Sigmoid colon (tissue), 6 donors: ENCODE measurements at regions not wholly inside any gene's neighbourhood (a gene's known extent, or its start where the extent isn't known, plus 50 kb on each side); places are given as distances from the start of the nearest gene placed in this dataset.

Experiments
- DNase-seq: peaks from one replicate; pipeline ENCODE4 v3.0.0-alpha.2; 2019
- H3K27ac ChIP-seq, 4 donors: fragments of 200-600 bp; sonication (generic); one replicate each; pipeline ENCODE4 v1.5.1; 2016 to 2019; ENCODE audit warnings: mild to moderate bottlenecking in 1 of 4
- H3K27me3 ChIP-seq, 3 donors: fragments of 200-600 bp; sonication (generic); one replicate each; pipeline ENCODE4 v1.5.1; 2019; ENCODE audit warnings: mild to moderate bottlenecking in 1 of 3
- H3K36me3 ChIP-seq, 4 donors: fragments of 200-600 bp; sonication (generic); one replicate each; pipeline ENCODE4 v1.5.1; 2016 to 2019
- H3K4me1 ChIP-seq, 4 donors: fragments of 200-600 bp; sonication (generic); one replicate each; pipeline ENCODE4 v1.5.1; 2017 to 2019
- H3K4me3 ChIP-seq, 4 donors: fragments of 200-600 bp; sonication (generic); one replicate each; pipeline ENCODE4 v1.5.1; 2017 to 2019; ENCODE audit warnings: mild to moderate bottlenecking in 2 of 4, moderate library complexity in 1 of 4
- H3K9me3 ChIP-seq, 4 donors: fragments of 200-600 bp in 3 of 4; sonication (generic) in 3 of 4; one replicate each; pipeline versions ENCODE4 v1.5.1 to v1.6.1; 2013 to 2019
- EP300 ChIP-seq, 4 donors: sonication (generic); formaldehyde crosslinking; IDR thresholded peaks; one replicate each; pipeline ENCODE4 v1.6.1; 2017; ENCODE audit warnings: antibody characterized with exemption in 4 of 4
- POLR2A ChIP-seq, 2 donors: fragments of 450-650 bp; IDR thresholded peaks; one replicate each; pipeline ENCODE4 v1.6.1; 2016; ENCODE audit warnings: antibody characterized with exemption in 2 of 2, mild to moderate bottlenecking in 2 of 2, moderate library complexity in 2 of 2
- POLR2AphosphoS5 ChIP-seq, 4 donors: sonication (generic); formaldehyde crosslinking; IDR thresholded peaks; one replicate each; pipeline ENCODE4 v1.6.1; 2017; ENCODE audit warnings: antibody characterized with exemption in 4 of 4
- WGBS, 2 donors: extraction: QIAGEN DNeasy Blood & Tissue Kit; methylation state at CpG; one replicate each; pipeline ENCODE4 v1.1.7; 2013; 5-methylcytosine and 5-hydroxymethylcytosine counted together
- intact Hi-C: fragments of 100-400 bp; cut with DNase I; formaldehyde crosslinking; loops from one replicate; pipeline ENCODE4 v1.15.1; 2023
- TF ChIP-seq, protein P1 (sequence below), 4 experiments: fragments of 450-650 bp in 3 of 4; fragments of 200-600 bp in 1 of 4; IDR thresholded peaks; one replicate each; pipeline ENCODE4 v1.5.1; 2016 to 2019; ENCODE audit warnings: antibody characterized with exemption in 4 of 4, mild to moderate bottlenecking in 3 of 4, moderate library complexity in 2 of 4
- donor health status: healthy with polysubstance abuse.
- donor health status: healthy.

- TF ChIP-seq, protein P1, sequence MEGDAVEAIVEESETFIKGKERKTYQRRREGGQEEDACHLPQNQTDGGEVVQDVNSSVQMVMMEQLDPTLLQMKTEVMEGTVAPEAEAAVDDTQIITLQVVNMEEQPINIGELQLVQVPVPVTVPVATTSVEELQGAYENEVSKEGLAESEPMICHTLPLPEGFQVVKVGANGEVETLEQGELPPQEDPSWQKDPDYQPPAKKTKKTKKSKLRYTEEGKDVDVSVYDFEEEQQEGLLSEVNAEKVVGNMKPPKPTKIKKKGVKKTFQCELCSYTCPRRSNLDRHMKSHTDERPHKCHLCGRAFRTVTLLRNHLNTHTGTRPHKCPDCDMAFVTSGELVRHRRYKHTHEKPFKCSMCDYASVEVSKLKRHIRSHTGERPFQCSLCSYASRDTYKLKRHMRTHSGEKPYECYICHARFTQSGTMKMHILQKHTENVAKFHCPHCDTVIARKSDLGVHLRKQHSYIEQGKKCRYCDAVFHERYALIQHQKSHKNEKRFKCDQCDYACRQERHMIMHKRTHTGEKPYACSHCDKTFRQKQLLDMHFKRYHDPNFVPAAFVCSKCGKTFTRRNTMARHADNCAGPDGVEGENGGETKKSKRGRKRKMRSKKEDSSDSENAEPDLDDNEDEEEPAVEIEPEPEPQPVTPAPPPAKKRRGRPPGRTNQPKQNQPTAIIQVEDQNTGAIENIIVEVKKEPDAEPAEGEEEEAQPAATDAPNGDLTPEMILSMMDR (IDR thresholded peaks at IDR 0.05): no peak
- TF ChIP-seq EP300 (IDR thresholded peaks at IDR 0.05): no peak
- no peak for TF ChIP-seq POLR2AphosphoS5 (IDR thresholded peaks at IDR 0.05)
- no peak for TF ChIP-seq POLR2A (IDR thresholded peaks at IDR 0.05)
- no peaks in the 10 kb centered on the region for H3K4me1 ChIP-seq
- H3K36me3 ChIP-seq: no peaks in the 10 kb centered on the region
- 40 to 67% methylated on average over 2 of the region's 2 CpGs for WGBS, 2 donors
- no peaks in the 10 kb centered on the region for H3K27me3 ChIP-seq
- no peak overlapping the region for H3K4me3 ChIP-seq
- no peak for DNase-seq
- intact Hi-C loops: no loop called here
- no peak overlapping the region for H3K27ac ChIP-seq
- H3K9me3 ChIP-seq: no peaks in the 10 kb centered on the region
Observed at GRCh38 chr4:187268940-187269339, 545.3 kb upstream of the FAT1 start.

GRCh38 chr4:187270154-187270553 lies 546.5 kb upstream of the FAT1 start:
- Histone ChIP-seq H3K36me3 (no peaks in the 10 kb centered on the region), H3K27ac (no peak overlapping the region), H3K9me3 (no peaks in the 10 kb centered on the region), H3K27me3 (no peaks in the 10 kb centered on the region), H3K4me3 (no peak overlapping the region), H3K4me1 (no peaks in the 10 kb centered on the region)
- 44% methylated on average over 3 of the region's 3 CpGs for WGBS, 2 donors
- no peak for DNase-seq
- TF ChIP-seq, protein P1 (IDR thresholded peaks at IDR 0.05): no peak
- TF ChIP-seq POLR2AphosphoS5 (IDR thresholded peaks at IDR 0.05) (no peak), EP300 (IDR thresholded peaks at IDR 0.05) (no peak), POLR2A (IDR thresholded peaks at IDR 0.05) (no peak)
- intact Hi-C loops: no loop called here

DNA sequence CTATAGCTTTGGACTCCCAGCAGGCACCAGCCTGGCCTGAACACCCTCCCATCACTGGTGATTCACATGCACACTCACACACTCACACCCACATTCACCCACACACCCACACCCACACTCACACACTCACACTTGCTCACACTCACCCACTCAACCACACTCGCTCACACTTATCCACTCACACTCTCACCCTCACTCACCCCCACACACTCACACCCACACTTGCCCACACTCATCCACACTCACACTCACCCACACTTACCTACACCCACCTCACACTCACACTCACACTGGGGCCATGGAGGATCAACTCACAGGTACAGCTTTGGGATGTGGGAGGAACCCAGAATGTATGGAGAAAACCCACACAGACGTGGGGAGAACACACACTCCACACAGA lies 548.2 kb upstream of the FAT1 start:
- Histone ChIP-seq H3K9me3 (no peaks in the 10 kb centered on the region), H3K36me3 (no peaks in the 10 kb centered on the region), H3K4me1 (no peaks in the 10 kb centered on the region), H3K4me3 (no peak overlapping the region), H3K27me3 (no peaks in the 10 kb centered on the region), H3K27ac (no peak overlapping the region)
- DNase-seq: no peak
- WGBS, 2 donors: 89 to 90% methylated on average over 2 of the region's 2 CpGs
- intact Hi-C loops: no loop called here
- TF ChIP-seq, protein P1 (IDR thresholded peaks at IDR 0.05): no peak
- TF ChIP-seq POLR2A (IDR thresholded peaks at IDR 0.05): no peak
- no peak for TF ChIP-seq POLR2AphosphoS5 (IDR thresholded peaks at IDR 0.05)
- no peak for TF ChIP-seq EP300 (IDR thresholded peaks at IDR 0.05)

DNA sequence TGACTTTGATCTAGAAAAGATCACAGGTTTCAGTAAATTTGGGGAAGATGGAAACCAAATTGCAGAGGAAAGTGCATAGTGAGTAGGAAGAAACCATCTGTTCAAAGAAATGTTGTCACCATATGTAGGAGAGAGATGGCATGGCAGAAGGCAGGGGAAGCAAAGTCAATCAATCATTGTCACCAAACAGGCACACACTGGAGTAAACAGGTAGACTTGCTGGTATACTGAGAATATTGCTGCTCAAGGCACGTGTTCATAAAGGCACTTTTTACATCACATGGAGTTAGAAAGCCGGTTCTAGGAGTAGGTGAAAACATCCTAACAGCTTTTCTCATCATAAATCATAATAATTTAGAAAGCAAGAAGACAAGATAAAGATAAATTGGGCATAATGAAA lies 550.5 kb upstream of the FAT1 start:
- Histone ChIP-seq H3K4me1 (no peaks in the 10 kb centered on the region), H3K27me3 (no peaks in the 10 kb centered on the region), H3K27ac (no peak overlapping the region), H3K36me3 (no peaks in the 10 kb centered on the region), H3K4me3 (no peak overlapping the region), H3K9me3 (no peaks in the 10 kb centered on the region)
- no peak for DNase-seq
- intact Hi-C loops: no loop called here
- WGBS, 2 donors: 74 to 83% methylated on average over 2 of the region's 2 CpGs
- TF ChIP-seq POLR2AphosphoS5 (IDR thresholded peaks at IDR 0.05) (no peak), EP300 (IDR thresholded peaks at IDR 0.05) (no peak), POLR2A (IDR thresholded peaks at IDR 0.05) (no peak)
- TF ChIP-seq, protein P1 (IDR thresholded peaks at IDR 0.05): no peak

- 55 to 60% methylated on average over 7 of the region's 7 CpGs for WGBS, 2 donors
- no peaks in the 10 kb centered on the region for H3K36me3 ChIP-seq
- H3K27me3 ChIP-seq: no peaks in the 10 kb centered on the region
- no peak overlapping the region for H3K4me3 ChIP-seq
- no peaks in the 10 kb centered on the region for H3K4me1 ChIP-seq
- TF ChIP-seq POLR2A (IDR thresholded peaks at IDR 0.05): no peak
- TF ChIP-seq EP300 (IDR thresholded peaks at IDR 0.05): no peak
- TF ChIP-seq, protein P1 (IDR thresholded peaks at IDR 0.05): no peak
- no peak for TF ChIP-seq POLR2AphosphoS5 (IDR thresholded peaks at IDR 0.05)
- H3K27ac ChIP-seq: no peak overlapping the region
- no peak for DNase-seq
- intact Hi-C loops: no loop called here
- H3K9me3 ChIP-seq: no peaks in the 10 kb centered on the region
Observed at GRCh38 chr4:187276736-187277408, 553.2 kb upstream of the FAT1 start.
